Hippocampal formation (tissue), 2 donors: ENCODE measurements at regions not wholly inside any gene's neighbourhood (a gene's known extent, or its start where the extent isn't known, plus 50 kb on each side); places are given as distances from the start of the nearest gene placed in this dataset.
"Not testable (repeated sequence)": the region's sequence is repeated elsewhere in the genome, so short reads cannot be mapped to it uniquely, and the experiment has no call there.

ENCODE experiments used
- DNase-seq, 2 donors: peaks; one replicate each; lab custom pipeline; 2025; lab: John Stamatoyannopoulos, UW

DNA sequence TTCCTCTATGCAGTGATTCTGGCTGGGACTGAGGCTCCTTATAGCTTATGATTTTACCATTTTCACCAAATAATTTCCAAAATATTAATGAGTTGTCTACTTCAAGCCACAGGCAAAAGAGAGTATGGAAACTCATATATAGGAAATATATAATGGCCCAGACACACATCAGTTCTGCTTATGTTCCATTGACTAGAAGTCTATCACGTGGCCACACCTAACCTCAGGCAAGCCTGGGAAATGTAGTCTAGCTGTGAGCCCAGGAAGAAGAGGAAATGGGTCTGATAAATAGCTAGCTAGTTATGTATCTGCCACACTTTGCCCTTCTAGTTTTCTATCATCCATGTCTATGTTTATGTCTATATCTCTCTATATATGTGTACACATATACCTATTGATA is 195.1 kb downstream of the OTOL1 start:
- no peak for DNase-seq

DNA sequence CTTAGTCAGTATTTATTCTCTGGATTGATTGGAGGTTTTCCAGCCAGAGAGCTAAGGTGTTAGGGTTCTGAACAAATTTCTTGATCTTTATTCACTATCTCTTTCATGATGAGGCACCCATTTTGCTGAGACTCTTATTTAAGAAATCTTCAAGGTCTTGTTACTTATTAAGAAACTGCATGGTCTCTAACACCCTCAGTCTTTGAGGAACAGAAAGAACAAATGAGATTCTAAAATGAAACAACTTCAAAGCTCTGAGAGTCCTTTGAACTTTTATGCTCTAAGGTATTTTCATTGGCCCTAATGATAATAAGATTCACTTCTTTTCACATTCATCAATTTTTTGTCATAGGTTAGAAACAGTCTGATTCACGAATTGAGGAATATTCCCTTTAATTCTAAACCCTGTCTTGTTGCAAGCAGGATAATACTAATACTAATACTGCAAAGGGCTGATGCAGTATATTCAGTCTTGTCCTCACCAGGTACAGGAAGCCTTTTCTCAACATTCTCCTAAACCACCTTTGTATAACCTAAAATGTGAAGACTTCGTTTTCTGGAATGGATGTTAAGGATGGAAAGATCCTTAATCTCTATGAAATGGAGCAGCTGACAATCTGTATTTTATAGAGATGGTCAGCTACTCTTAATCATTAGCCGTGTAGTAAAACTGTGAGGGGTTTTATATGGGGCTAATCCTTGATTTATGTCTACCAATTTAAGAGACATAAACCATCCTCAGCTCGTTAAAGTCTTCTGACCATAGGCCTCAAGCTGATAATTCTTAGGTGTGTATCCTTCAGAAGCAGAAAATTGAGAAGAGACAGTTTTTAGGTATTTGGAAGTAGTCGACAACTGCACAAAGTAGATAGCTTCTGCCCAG is 198.3 kb downstream of the OTOL1 start:
- DNase-seq = no peak

DNA sequence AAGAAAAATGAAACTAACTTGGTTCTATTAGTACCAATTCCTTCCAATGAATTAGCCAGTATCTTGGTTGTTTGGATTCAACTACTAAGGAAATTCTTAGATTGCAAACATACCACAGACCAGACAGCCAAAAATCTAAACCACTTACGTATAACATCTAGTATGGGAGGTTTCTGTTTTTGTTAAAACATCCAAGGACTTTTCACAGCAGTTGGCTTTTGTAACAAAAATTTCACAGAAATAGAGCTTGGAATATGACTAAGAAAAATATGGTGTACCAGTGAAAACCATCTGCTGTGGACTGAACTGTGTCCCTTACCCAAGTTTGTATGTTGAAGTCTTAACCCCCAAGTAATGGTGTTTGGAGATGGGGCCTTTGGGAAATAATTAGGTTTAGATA is 199.2 kb downstream of the OTOL1 start:
- no peak for DNase-seq

DNA sequence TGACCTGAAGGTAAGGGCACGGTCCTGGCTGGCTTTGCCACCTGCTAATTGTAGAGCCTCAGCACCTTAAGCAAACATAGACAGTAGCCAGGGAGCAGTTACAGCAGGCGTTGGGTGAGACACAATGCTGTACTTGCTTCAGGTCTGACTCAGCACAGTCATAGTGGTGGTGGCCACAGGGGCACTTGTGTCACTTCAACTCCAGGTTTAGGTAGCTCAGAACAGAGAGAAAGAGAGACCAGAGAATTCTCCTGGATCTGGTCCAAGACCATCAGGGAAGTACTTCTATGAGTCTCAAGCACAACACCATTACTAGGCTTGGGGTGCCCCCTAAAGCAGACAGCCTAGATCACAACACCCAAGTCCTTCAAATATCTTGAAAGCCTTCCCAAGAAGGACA is 204.4 kb downstream of the OTOL1 start:
- no peak for DNase-seq

DNA sequence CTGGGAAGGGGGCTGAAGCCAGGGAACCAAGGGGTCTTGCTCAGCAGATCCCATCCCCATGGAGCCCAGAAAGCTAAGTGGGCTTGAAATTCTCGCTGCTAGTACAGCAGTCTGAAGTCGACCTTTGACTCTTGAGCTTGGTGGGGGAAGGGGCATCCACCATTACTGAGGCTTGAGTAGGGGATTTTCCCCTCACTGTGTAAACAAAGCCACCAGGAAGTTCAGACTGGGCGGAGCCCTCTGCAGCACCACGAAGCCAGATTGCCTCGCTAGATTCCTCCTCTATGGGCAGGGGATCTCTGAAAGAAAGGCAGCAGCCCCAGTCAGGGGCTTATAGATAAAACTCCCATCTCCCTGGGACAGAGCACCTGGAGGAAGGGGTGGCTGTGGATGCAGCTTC is 210.6 kb downstream of the OTOL1 start:
- DNase-seq = not testable (repeated sequence)

DNA sequence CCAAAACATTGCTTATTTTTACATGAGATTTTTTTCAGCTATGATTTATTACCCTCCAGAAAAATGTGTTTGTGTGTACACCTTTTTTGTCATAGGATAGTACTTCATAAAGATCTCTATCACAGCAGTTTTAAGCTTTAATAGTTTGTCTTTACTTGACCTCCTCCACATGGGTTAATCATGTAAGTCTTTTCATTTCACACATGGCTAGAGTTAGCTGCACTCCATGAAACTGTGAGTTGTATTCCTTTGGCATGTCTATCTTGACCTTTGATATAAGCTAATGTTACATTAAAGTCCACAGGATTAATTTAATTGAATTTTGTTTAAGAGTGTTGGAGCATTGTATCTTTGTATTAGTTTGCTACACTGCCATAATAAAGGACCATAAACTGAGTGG is 217.1 kb downstream of the OTOL1 start:
- no peak for DNase-seq

DNA sequence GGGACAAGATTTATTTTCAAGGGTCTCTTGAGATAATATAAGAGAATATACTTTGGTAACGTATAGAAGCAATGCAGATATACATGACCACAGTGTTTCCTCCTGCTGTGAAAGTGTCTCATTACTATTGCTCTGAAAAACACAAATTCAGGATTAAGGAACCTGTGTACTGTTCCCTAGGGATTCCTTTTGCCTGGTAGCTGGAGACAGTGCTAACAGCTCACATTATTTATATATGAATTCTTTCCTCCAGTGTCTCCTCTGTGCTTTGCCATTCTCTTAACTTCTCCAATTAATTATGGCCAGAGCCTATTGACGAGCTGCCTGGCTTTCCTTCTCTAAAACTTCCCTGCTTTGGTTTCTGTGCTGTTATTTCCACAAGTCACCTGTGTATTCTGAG is 235.4 kb downstream of the OTOL1 start:
- DNase-seq = no peak

DNA sequence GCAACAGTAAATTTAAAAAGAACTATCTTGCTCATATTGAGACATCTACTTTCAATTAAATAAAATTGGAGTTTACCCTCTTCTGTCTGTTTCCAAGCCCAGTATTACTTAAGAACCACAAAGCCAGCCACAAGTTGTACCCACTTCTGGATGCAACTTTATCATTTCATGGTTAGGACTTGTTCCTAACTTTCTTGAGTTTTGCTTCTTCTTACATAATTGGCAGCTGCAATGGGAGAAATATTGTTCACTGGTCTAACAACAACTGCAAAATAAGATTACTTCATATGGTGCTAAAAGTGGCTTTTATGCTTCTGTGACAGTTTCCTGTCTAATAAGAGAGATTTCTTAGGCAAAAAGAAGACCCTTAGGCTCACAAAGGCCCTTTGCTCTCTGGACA is 240.6 kb downstream of the OTOL1 start:
- DNase-seq = no peak

DNA sequence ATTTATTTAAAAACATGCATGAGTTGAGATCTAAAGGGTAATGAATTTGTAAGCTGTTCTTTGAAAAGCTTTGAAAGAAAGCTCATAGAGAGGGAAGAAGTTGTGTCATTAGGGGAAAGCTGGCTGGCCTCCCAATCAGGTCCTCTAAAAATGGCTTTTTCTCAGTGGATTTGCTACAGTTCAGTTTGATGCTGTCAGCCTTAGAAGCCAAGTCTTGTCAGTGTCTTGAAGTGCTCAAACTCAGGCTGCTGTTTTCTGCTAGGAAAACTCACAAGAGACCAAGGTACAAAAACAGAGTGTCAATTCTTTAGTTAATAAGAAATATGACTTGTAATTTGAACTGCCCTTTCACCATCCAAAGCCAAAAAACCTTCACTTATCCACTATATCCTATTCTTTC is 243.8 kb downstream of the OTOL1 start:
- no peak for DNase-seq

DNA sequence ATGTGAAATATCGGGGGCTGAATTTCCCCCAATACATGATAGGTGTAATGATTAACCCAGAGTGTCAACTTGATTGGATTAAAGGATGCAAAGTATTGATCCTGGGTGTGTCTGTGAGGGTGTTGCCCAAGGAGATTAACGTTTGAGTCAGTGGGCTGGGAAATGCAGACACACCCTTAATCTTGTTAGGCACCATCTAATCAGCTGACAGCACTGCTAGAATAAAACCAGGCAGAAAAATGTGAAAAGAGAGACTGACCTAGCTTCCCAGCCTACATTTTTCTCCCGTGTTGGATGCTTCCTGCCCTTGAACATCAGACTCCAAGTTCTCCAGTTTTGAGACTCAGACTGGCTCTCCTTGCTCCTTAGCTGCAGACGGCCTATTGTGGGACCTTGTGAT is 247.8 kb downstream of the OTOL1 start:
- DNase-seq = no peak

DNA sequence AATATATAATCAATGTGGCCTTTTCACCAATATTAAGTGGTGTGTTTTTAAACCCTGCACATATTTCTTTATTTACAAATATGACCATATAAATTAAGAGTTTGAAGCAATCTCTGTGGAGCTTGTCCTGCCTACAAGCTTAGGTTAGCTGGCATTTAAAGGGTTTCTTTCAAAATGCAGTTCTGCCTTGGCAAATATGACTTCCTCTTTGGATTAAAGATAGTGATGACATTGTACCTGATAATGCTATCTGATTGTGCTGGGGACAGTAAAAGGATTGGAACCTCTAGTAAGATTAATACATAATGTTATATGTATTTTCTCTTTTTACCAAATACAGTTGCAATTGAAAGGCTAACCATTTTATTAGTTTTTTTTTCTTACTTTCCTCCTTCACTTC is 249.1 kb downstream of the OTOL1 start:
- DNase-seq = no peak

DNA sequence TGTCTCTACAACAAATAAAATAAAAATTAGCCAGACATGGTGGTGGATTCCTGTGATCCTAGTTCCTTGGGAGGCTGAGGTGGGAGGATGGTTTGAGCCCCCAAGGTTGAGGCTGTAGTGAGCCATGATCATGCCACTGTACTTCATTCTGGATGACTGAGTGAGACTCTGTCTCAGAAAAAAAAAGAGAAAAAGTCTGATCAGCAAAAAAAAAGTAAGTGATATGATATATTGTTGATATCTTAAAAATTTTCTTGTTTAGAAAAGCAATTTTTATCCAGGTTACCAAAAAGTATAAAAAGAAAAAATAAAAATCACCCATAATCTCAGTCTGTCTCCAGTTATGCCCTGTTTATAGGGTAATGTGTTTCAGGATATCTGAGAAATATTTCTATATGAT is 251.4 kb downstream of the OTOL1 start:
- DNase-seq = no peak

DNA sequence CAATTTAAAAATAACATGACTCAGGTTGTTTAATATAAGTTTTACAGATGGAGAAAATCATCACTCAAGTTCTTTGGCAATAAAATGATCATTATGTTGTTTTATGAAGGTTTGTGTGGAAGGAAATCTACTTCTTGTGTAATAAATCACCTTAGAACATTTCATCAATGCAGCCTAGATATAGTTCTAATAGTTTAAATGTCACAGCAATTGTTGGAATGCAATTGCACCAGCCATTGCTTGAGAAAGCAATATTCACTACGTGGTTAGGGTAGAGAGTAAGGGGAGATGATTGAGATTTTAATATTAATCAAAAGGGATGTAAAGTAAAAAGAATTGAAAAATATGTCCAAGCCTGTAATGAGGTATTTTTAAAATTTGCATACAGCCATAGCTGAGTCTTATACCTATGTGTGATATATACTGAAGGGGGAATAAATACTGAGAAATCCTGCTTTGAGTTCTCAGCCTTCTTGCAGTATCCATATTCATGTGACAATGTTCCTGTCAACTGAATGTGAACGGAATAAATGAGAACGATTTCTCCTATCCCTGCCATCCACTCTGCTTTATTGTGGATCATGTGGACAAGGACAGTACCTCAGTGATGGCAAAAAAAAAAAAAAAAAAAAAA is 257.9 kb downstream of the OTOL1 start:
- no peak for DNase-seq

DNA sequence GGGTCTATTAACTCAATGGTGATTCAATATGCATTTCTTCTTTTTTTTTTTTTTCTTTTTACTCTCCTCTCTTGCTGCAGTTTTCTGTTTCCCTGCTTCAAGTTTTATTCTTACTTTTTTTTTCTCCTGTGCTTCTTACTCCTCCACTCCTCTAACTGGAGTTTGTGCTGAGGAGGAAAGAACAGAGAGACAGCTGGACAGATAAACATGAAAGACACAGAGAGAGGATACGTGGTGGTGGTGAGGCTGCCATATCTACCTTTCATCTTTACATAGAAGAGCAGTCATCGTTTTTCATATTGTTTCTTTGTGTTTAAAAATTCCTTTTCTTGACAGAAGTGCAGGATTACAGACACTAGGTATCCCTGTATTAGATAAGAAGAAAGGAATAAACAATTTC is 262.8 kb downstream of the OTOL1 start:
- DNase-seq = no peak

DNA sequence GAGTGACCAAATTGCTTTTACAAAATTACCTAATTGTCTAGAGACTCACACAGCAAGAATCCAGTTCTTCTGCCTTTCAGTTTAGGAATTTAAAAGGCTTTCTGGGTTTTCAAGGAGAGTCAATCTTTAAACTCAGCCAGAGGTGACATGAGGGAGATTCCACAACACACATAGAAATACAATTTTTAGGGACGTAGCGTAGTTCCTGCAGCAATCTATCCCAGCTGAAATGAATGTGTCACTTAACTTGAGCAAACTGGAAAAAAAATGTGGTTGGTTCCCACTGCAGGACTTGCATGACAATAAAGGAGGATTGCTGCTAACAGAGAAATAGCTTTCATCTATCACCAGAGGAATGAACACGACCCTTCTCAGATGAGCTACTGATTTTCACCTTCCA is 269.7 kb downstream of the OTOL1 start:
- no peak for DNase-seq

DNA sequence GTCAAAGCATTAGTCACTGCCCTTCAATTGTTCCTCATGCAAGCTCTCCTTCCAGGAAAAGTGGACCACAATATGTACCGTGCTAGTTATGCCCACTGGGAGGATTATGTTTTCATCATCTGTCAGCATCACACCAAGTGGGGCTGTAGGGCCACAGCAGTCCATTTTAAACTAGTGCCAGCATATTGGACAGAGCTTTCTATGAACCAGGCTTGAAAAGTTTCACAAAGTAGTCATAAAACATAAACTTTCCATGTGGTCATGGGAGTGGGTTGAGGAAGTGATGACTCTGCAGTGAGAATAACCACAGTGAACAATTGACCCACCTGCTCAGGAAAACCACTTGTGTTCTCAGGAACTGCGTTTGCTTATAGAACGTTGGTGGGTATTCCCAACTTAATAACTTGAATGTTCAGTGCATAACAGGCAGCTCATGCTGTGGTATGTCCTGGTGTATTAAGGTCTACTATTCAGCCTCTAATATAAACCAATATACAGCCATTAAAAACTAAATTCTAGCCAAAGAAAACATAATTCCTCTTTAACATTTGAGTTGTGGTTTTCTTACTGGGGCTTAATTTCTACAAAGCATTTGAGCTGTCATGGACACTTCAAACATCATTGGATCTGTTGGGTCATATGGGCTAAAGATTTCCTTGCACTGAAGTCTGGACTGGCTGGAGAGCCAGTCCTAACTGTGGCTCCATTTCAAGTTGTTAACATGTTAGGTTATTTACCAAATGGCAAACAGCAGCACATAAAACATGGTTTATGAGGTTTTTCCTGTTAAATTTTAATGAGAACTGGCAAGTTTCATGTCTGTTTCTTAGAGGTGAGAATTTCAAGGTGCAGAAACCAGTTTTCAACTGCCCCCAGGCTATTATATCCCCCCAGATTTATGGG is 274.1 kb downstream of the OTOL1 start:
- no peak for DNase-seq

DNA sequence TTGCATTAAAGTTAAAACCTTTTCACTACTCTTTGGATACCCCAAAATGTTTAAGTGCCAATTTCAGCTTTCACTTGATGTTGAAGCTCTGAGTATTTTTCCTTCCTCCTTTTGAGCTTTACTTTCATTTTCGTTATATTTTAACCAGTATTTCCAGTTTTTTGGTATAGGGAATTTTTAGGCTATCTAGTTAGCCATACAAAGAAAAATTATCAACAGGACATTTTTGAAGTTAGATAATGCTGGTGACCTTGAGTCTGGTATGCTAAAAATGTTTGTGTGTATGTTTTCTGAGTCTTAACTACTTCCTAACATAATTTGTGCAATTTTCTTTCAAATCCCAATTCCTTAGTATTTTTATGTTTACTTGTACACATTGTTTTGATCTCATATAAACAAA is 284.8 kb downstream of the OTOL1 start:
- DNase-seq = no peak

DNA sequence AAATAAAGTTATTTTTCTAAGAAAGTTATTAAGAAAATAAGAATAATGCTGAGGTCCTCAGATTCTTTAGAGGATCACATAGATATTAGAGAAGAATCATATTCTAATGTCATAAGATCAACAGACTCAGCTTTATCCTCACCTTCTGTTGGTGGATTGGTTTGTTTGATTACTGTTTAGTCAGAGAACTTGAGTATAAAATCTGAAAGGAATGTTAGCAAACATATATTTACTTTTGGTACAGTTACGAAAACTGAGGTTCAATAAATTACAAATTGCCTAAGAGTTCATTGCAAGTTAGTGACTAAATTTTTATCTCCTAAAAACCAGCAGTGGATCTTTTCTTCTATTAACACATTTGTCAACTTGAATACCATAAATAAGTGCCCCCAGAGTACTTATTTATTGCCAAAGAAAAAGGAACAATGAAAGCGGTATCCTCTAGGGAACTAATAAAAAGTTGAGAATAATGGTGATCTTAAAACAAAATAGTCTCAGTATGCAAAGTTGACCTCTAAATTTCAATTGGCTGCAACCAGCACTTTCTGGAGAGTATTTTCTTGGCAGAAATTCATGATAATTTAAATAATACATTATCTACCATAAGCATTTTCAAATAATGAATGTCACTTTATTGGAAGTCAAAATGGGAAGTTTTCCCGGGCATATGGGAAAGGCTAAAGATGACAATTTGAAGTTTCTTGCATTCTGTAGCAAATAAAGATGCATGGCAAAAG is 296.8 kb downstream of the OTOL1 start:
- no peak for DNase-seq

DNA sequence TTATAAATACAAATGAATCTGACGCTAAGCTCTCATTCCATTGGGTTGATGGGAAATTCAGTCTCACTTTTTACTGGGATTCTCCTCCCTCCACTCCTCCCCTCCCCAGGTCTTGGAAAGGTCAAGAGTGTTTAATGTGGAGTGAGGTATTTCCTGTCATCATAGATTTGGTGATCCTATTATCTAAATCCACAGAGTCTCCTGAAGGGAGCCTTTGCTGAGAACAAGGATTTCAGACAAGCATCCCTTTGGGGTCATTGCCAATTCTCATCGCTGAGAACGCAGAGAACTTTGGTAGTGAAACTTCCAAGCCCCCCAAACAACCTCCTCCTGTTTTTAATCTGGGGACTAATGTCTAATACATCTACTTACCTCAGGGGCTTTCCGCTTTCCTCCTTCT is 297.9 kb downstream of the OTOL1 start:
- DNase-seq = no peak

DNA sequence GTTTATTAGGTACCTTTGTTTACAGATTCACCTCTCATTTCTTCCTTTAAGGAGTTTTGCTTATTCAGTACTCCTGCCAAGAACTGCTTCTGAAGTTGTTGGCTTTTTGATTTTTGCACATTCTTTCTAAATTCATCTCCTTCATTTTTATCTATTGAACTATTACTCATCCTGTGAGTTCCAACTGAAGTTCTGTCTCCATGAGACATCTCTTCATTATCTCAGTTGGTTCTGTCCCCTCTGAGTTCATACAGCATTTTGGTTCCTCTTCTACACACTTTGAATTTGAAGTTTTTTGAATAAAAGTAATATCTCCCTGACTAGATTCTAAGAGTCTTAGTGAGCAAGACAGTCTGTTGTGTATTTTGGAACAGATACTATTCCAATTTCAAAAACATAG is 299.7 kb downstream of the OTOL1 start:
- no peak for DNase-seq

DNA sequence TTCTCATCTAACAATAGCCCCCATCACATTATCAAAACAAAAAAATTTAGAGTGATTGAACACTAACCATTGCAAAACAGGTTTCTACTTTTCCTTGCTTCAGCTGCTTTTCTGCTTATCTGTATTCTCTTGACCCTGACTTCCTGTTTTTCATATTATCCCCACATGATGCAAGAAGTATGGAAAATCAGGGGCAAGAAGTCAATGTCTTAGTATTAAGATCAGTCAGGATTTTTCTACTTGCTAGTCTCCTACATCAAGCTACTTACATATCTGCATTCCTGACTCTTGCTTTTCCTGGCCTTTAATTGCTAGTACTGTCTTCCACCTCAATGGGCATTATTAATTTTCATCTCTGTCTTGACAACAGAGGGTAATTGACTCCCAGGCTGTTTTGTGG is 300.2 kb downstream of the OTOL1 start:
- DNase-seq = no peak

DNA sequence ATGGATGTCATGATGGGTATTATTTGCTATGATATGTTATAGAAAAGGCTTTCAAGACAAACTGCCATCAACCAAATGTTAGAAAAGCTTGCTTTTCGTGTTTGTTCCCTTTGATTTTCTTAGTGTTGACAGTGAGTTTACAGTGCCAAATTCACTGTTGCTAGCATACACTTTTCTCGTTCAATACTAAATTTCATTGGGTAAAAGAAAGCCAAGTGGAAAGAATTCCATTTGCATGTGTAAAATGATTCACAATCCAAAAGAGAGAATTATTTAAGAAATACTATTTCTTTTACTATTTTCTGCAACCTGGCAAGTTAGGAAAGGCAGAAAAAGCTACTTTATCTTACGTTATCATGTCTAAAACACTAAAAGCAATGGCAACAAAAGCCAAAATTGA is 301.4 kb downstream of the OTOL1 start:
- DNase-seq = no peak
